ENCODE measurements at regions not wholly inside any gene's neighbourhood (a gene's known extent, or its start where the extent isn't known, plus 50 kb on each side); places are given as distances from the start of the nearest gene placed in this dataset.

DNA sequence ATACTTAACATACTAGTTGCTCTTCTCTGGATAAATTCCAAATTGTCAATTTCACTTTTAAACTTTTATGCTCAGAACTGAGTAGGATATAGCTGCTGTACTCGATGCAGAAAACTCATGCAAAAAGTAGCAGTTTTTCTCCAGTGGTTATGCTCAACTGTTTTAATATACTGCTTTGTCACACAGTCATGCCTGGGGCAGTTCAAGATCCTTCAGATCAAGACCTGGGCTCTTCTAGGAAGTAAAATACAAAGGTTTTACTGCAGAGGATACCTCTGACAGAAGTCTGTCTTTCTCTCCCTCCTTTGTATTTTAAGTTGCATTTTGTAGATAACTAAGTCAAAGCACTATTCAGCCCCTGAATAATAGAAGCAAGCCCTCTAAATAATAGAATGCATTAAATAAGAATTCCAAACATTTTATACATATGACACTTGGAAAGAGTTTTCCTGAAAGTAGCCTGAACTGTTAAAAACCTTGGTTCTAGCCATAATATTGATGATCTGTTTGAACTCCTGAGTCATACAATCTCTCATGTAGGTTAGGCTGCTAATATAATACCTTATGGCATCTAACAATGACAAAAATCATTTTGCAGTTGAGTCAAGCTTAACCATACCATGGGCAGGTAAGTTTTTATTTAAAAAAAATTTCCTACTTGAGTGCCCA lies 183.3 kb upstream of the TRIB2 start:
- TF ChIP-seq CTCF (IDR thresholded peaks at IDR 0.05) (no peak), POLR2A (IDR thresholded peaks at IDR 0.05) (no peak)

All from Peyer's patch (tissue), 4 donors.